DOHH2 (cell line): ENCODE measurements at regions not wholly inside any gene's neighbourhood (a gene's known extent, or its start where the extent isn't known, plus 50 kb on each side); places are given as distances from the start of the nearest gene placed in this dataset.
"Not testable (repeated sequence)": the region's sequence is repeated elsewhere in the genome, so short reads cannot be mapped to it uniquely, and the experiment has no call there.

Source experiments
- H3F3A ChIP-seq: fragments of 200-600 bp; sonication (generic), shearing (Covaris generic); 2 replicates; pipeline ENCODE4 v1.6.0; 2016; ENCODE audit warnings: antibody characterized with exemption, mild to moderate bottlenecking; ENCODE audit not compliant: control insufficient read depth, insufficient read depth
- H3K27ac ChIP-seq: fragments of 200-600 bp; sonication (generic); 2 replicates; pipeline ENCODE4 v1.5.1; 2014; ENCODE audit warnings: low read depth, mild to moderate bottlenecking, low read length, moderate library complexity
- H3K27me3 ChIP-seq: fragments of 200-600 bp; sonication (generic); 2 replicates; pipeline ENCODE4 v1.6.1; 2014; ENCODE audit warnings: mild to moderate bottlenecking, low read length, mixed read lengths; ENCODE audit not compliant: control insufficient read depth
- H3K36me3 ChIP-seq: fragments of 200-600 bp; sonication (generic); 2 replicates; pipeline ENCODE4 v1.6.1; 2014; ENCODE audit warnings: mild to moderate bottlenecking, low read length, moderate library complexity, mixed read lengths; ENCODE audit not compliant: control insufficient read depth
- H3K4me1 ChIP-seq: fragments of 200-600 bp; sonication (generic); 2 replicates; pipeline ENCODE4 v1.6.1; 2014; ENCODE audit warnings: mild to moderate bottlenecking, low read length, mixed read lengths; ENCODE audit not compliant: control insufficient read depth
- H3K4me2 ChIP-seq: fragments of 200-600 bp; sonication (generic); 2 replicates; pipeline ENCODE4 v1.6.0; 2014; ENCODE audit warnings: mild to moderate bottlenecking, low read length, moderate library complexity
- H3K4me3 ChIP-seq: fragments of 200-600 bp; sonication (generic); 2 replicates; pipeline ENCODE4 v1.5.1; 2014; ENCODE audit warnings: mild to moderate bottlenecking, low read length, mixed read lengths
- H3K79me2 ChIP-seq: fragments of 200-600 bp; sonication (generic); 2 replicates; pipeline ENCODE4 v1.6.1; 2014; ENCODE audit warnings: mild to moderate bottlenecking, low read length, mixed read lengths; ENCODE audit not compliant: control insufficient read depth
- H3K9me2 ChIP-seq: fragments of 200-600 bp; sonication (generic); replicated peaks from 2 replicates; pipeline ENCODE4 v1.6.1; 2014; ENCODE audit warnings: mild to moderate bottlenecking, low read length, mixed read lengths; ENCODE audit not compliant: control insufficient read depth
- H3K9me3 ChIP-seq: fragments of 200-600 bp; sonication (generic); 2 replicates; pipeline ENCODE4 v1.6.1; 2014; ENCODE audit warnings: antibody characterized with exemption, low read length, mixed read lengths; ENCODE audit not compliant: control insufficient read depth, insufficient read depth
- H4K20me1 ChIP-seq: fragments of 200-600 bp; sonication (generic); 2 replicates; pipeline ENCODE4 v1.6.0; 2014; ENCODE audit warnings: low read depth, mild to moderate bottlenecking, antibody characterized with exemption, low read length, moderate library complexity; ENCODE audit not compliant: control insufficient read depth, insufficient read depth

DNA sequence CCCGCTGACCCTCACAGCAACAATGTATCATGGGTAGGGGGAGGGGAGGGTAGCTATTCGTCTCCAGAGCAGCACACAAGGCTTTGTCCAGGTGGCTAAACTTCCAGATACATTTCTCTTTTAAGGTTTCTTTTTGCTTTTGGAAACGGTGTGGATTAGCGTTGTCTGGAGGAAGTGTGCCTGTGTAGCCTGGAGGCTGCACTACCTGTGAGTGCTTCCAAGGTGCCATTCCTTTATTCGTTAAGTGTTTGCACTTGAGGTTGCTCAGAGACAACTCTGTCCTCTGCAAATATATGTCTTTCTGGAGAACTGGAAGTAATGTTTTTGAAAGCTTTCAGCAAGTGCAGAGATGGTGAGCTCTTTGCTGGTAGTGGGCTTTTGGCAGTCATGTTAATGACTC lies 53.1 kb downstream of the HSFY1 start:
- H3K9me2 ChIP-seq, H3K36me3 ChIP-seq, H3K79me2 ChIP-seq: not testable (repeated sequence)

DNA sequence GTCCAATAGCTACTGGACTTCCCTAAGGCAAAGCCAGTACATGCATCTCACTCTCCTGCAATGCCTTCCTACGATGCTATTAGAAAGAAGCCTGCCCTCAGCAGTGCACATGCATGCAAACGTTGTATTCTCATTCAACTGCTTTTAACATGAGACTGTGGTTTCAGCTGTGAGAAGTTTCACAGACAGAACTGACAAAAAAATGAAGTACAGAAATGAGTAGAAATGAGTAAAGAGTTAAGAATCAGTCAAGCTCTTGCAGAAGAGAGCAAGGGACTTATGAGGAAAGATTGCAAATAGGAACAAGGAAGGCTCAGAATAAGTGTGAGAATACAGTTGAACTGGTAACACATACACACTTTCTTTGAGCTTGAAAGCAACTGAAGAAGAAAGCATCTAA lies 54.8 kb downstream of the HSFY1 start:
- not testable (repeated sequence) for H3K4me3 ChIP-seq, H4K20me1 ChIP-seq, H3K9me3 ChIP-seq, H3K79me2 ChIP-seq, H3K27ac ChIP-seq, H3K4me1 ChIP-seq, H3K36me3 ChIP-seq, H3K4me2 ChIP-seq, H3F3A ChIP-seq, H3K9me2 ChIP-seq, H3K27me3 ChIP-seq

More for the DNA sequence above, 53.1 kb downstream of the HSFY1 start:
- not testable (repeated sequence) for H3K27ac ChIP-seq, H3F3A ChIP-seq, H3K9me3 ChIP-seq, H3K27me3 ChIP-seq, H3K4me2 ChIP-seq, H3K4me1 ChIP-seq, H4K20me1 ChIP-seq, H3K4me3 ChIP-seq

GRCh38 chrY:18606251-18606650 lies 59.7 kb downstream of the HSFY1 start:
- H3K79me2 ChIP-seq, H3K27me3 ChIP-seq, H3K4me3 ChIP-seq, H3K36me3 ChIP-seq, H3K9me2 ChIP-seq, H3F3A ChIP-seq, H3K4me2 ChIP-seq, H3K27ac ChIP-seq, H3K9me3 ChIP-seq, H4K20me1 ChIP-seq, H3K4me1 ChIP-seq: not testable (repeated sequence)

GRCh38 chrY:18608205-18608604 lies 61.7 kb downstream of the HSFY1 start:
- H3K9me2 ChIP-seq, H3K27ac ChIP-seq, H3K4me1 ChIP-seq, H3K27me3 ChIP-seq, H3K9me3 ChIP-seq, H4K20me1 ChIP-seq, H3K4me3 ChIP-seq, H3K36me3 ChIP-seq, H3K4me2 ChIP-seq, H3F3A ChIP-seq, H3K79me2 ChIP-seq: not testable (repeated sequence)

DNA sequence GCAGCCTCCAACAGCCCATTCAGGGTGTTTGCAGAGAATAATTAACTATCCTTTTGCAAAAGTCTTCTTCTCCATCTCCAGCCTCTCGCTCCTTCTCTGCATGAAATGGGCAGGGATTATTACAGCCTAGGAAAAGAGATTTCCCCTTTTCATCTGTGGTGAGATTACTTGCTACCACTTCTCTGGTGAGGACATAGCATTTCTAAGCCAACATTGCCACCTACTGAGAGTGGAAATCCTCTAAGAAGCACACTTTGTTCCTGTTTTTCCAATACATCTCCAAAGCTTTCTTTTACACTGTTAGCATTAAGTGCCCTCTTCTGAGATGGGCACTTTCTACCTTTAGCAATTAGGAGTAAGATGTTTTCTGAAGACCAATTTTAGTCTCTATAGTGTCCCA lies 69.3 kb downstream of the HSFY1 start:
- not testable (repeated sequence) for H3K4me3 ChIP-seq, H4K20me1 ChIP-seq, H3K9me2 ChIP-seq, H3K4me2 ChIP-seq, H3K27me3 ChIP-seq, H3F3A ChIP-seq, H3K4me1 ChIP-seq, H3K79me2 ChIP-seq, H3K27ac ChIP-seq, H3K9me3 ChIP-seq, H3K36me3 ChIP-seq

GRCh38 chrY:18629805-18630516 lies 83.4 kb downstream of the HSFY1 start:
- H3F3A ChIP-seq, H4K20me1 ChIP-seq, H3K9me2 ChIP-seq, H3K36me3 ChIP-seq, H3K27me3 ChIP-seq, H3K27ac ChIP-seq, H3K79me2 ChIP-seq, H3K9me3 ChIP-seq, H3K4me1 ChIP-seq, H3K4me2 ChIP-seq, H3K4me3 ChIP-seq: not testable (repeated sequence)

DNA sequence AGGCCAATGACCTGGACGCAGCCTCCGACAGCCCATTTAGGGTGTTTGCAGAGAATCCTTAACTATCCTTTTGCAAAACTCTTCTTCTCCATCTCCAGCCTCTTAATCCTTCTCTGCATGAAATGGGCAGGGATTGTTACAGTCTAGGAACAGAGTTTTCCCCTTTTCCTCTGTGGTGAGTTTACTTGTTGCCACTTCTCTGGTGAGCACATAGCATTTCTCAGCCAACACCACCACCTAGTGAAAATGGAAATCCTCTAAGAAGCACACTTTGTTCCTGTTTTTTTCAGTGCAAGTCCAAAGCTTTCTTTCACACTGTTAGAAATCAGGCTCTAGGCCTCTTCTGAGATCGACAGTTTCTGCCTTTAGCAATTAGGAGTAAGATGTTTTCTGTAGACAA lies 84.1 kb downstream of the HSFY1 start:
- H3F3A ChIP-seq, H3K4me1 ChIP-seq, H3K79me2 ChIP-seq, H3K27ac ChIP-seq, H3K4me3 ChIP-seq, H4K20me1 ChIP-seq, H3K36me3 ChIP-seq, H3K27me3 ChIP-seq, H3K4me2 ChIP-seq, H3K9me3 ChIP-seq, H3K9me2 ChIP-seq: not testable (repeated sequence)

DNA sequence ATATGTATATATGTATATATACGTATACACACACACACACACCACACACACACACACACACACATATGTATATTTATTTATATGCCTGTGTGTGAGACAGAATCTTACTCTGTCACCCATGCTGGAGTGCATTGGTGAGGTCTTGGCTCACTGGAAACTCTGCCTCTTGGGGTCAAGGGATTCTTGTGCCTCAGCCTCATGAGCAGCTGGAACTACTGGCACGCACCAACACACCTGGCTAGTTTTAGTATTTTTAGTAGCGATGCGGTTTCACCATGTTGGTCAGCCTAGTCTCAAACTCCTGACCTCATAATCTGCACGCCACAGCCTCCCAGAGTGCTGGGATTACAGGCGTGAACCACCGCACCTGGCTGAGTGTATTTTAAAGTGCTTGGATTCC lies 85.1 kb downstream of the HSFY1 start:
- H3K4me3 ChIP-seq, H3K9me2 ChIP-seq, H3K9me3 ChIP-seq, H3K4me2 ChIP-seq, H4K20me1 ChIP-seq, H3K27ac ChIP-seq, H3F3A ChIP-seq, H3K79me2 ChIP-seq, H3K36me3 ChIP-seq, H3K27me3 ChIP-seq, H3K4me1 ChIP-seq: not testable (repeated sequence)
